Upper lobe of right lung (tissue), 1 donor: ENCODE measurements at regions not wholly inside any gene's neighbourhood (a gene's known extent, or its start where the extent isn't known, plus 50 kb on each side); places are given as distances from the start of the nearest gene placed in this dataset.

Experiments
- ATAC-seq: fragments of 200-7000 bp; cut with Tn5 transposase; one replicate; pipeline ENCODE4 v1.9.1; 2020; ENCODE audit warnings: mild to moderate bottlenecking, moderate library complexity
- DNase-seq: peaks from one replicate; pipeline ENCODE4 v3.0.0-alpha.2; 2020
- H3K27ac ChIP-seq: fragments of 200-600 bp; one replicate; pipeline ENCODE4 v1.8.0; 2022
- H3K27me3 ChIP-seq: fragments of 200-600 bp; one replicate; pipeline ENCODE4 v1.8.0; 2022; ENCODE audit warnings: mild to moderate bottlenecking
- H3K36me3 ChIP-seq: fragments of 200-600 bp; one replicate; pipeline ENCODE4 v1.8.0; 2022
- H3K4me1 ChIP-seq: fragments of 200-600 bp; one replicate; pipeline ENCODE4 v1.8.0; 2022
- H3K4me3 ChIP-seq: fragments of 200-600 bp; one replicate; pipeline ENCODE4 v1.8.0; 2022; ENCODE audit warnings: mild to moderate bottlenecking
- H3K9me3 ChIP-seq: fragments of 200-600 bp; one replicate; pipeline ENCODE4 v1.8.0; 2022
- CTCF ChIP-seq: fragments of 200-600 bp; IDR thresholded peaks from one replicate; pipeline ENCODE4 v1.8.0; 2022; ENCODE audit warnings: antibody characterized with exemption
- intact Hi-C: fragments of 100-400 bp; cut with DNase I; formaldehyde crosslinking; loops from one replicate; pipeline ENCODE4 v1.11.0; 2022
- donor health status: DM: no; HTN: yes; CAD: no; lungs with severe emphysema.

- DNase-seq = no peak
- no peak for ATAC-seq
- Histone ChIP-seq H3K27me3 (no peaks in the 10 kb centered on the region), H3K4me3 (no peak overlapping the region), H3K27ac (no peak overlapping the region), H3K36me3 (no peaks in the 10 kb centered on the region), H3K4me1 (no peaks in the 10 kb centered on the region), H3K9me3 (no peaks in the 10 kb centered on the region)
- intact Hi-C loops = no loop called here
- TF ChIP-seq CTCF = no peak
Observed at GRCh38 chrX:100478714-100479306, 68.7 kb upstream of the PCDH19 start.

- intact Hi-C loops = no loop called here
- no peaks in the 10 kb centered on the region for H3K4me1 ChIP-seq
- H3K9me3 ChIP-seq = no peaks in the 10 kb centered on the region
- H3K27me3 ChIP-seq = no peaks in the 10 kb centered on the region
- DNase-seq = no peak
- no peak for ATAC-seq
- no peak overlapping the region for H3K4me3 ChIP-seq
- no peaks in the 10 kb centered on the region for H3K36me3 ChIP-seq
- no peak for TF ChIP-seq CTCF
- no peak overlapping the region for H3K27ac ChIP-seq
Observed at GRCh38 chrX:100477958-100478357, 67.9 kb upstream of the PCDH19 start.

GRCh38 chrX:100477467-100477866 is 67.4 kb upstream of the PCDH19 start:
- DNase-seq (no peak), ATAC-seq (no peak)
- Histone ChIP-seq H3K9me3 (no peaks in the 10 kb centered on the region), H3K4me3 (no peak overlapping the region), H3K36me3 (no peaks in the 10 kb centered on the region), H3K27ac (no peak overlapping the region), H3K4me1 (no peaks in the 10 kb centered on the region), H3K27me3 (no peaks in the 10 kb centered on the region)
- no peak for TF ChIP-seq CTCF
- intact Hi-C loops = no loop called here
